SH-SY5Y (cell line): ENCODE measurements at regions not wholly inside any gene's neighbourhood (a gene's known extent, or its start where the extent isn't known, plus 50 kb on each side); places are given as distances from the start of the nearest gene placed in this dataset.

Source experiments
- GATA2 ChIP-seq: IDR thresholded peaks from 2 replicates; pipeline ENCODE4 v1.6.1; 2011; ENCODE audit warnings: mild to moderate bottlenecking, low read depth, low read length
- GATA3 ChIP-seq: IDR thresholded peaks from 2 replicates; pipeline ENCODE4 v1.6.1; 2011; ENCODE audit warnings: low read depth, mild to moderate bottlenecking, low read length, moderate library complexity

GRCh38 chr10:111246814-111247452 lies 170.1 kb downstream of the ADRA2A start:
- TF ChIP-seq GATA2 (no peak), GATA3 (no peak)
